B cell (primary cell): ENCODE measurements at regions not wholly inside any gene's neighbourhood (a gene's known extent, or its start where the extent isn't known, plus 50 kb on each side); places are given as distances from the start of the nearest gene placed in this dataset.

ENCODE experiments used
- ATAC-seq: fragments of 200-7000 bp; cut with Tn5 transposase; one replicate; pipeline ENCODE4 v1.10.0; 2021; ENCODE audit warnings: low read depth, mild to moderate bottlenecking, moderate number of reproducible peaks, moderate library complexity
- CTCF ChIA-PET: fragments of 350-600 bp; sonication (Branson Sonifier 250); formaldehyde crosslinking; loops from one replicate; lab custom pipeline; 2021; ENCODE audit warnings: antibody characterized with exemption, inconsistent platforms; lab: Charles Lee
- POLR2A ChIA-PET: fragments of 350-600 bp; sonication (Branson Sonifier 250); formaldehyde crosslinking; loops from one replicate; lab custom pipeline; 2021; ENCODE audit warnings: antibody characterized with exemption; lab: Charles Lee
- DNase-seq: peaks from one replicate; pipeline ENCODE4 v3.0.0; 2013
- H2AFZ ChIP-seq: 2 replicates; pipeline ENCODE4 v1.6.1; 2012; ENCODE audit warnings: mild to moderate bottlenecking, low read depth, low read length; ENCODE audit not compliant: insufficient read depth, poor library complexity, severe bottlenecking
- H3K27ac ChIP-seq, 2 donors: 1 replicate in 1 of 2; 2 replicates in 1 of 2; pipeline ENCODE4 v1.5.1; 2012 to 2013; ENCODE audit warnings: low read length in 2 of 2, mild to moderate bottlenecking in 2 of 2, moderate library complexity in 1 of 2
- H3K27me3 ChIP-seq, 4 experiments: fragments of 200-600 bp in 1 of 4; sonication (generic) in 1 of 4; replicated peaks in 1 of 4; 1 replicate in 2 of 4; 2 replicates in 2 of 4; pipeline versions ENCODE4 v1.6.1 to v1.7.0; 2013 to 2016; ENCODE audit warnings: low read length in 3 of 4, mild to moderate bottlenecking in 2 of 4, mixed read lengths in 1 of 4, moderate library complexity in 1 of 4; ENCODE audit not compliant: insufficient read depth in 4 of 4, control insufficient read depth in 3 of 4; ENCODE audit errors: control extremely low read depth in 1 of 4
- H3K36me3 ChIP-seq, 2 experiments: replicated peaks in 1 of 2; 1 replicate in 1 of 2; 2 replicates in 1 of 2; pipeline versions ENCODE4 v1.6.1 to v1.7.1; 2013; ENCODE audit warnings: low read length in 1 of 2; ENCODE audit not compliant: insufficient read depth in 2 of 2, control insufficient read depth in 1 of 2; ENCODE audit errors: control extremely low read depth in 1 of 2, extremely low read depth in 1 of 2
- H3K4me1 ChIP-seq, 2 donors: fragments of 200-600 bp in 1 of 2; sonication (generic) in 1 of 2; 1 replicate in 1 of 2; 2 replicates in 1 of 2; pipeline versions ENCODE4 v1.5.1 to v1.6.1; 2013 to 2017; ENCODE audit warnings: low read length in 2 of 2; ENCODE audit not compliant: control insufficient read depth in 2 of 2, insufficient read depth in 2 of 2
- H3K4me2 ChIP-seq: replicated peaks from 2 replicates; pipeline ENCODE3; 2012; ENCODE audit warnings: mild to moderate bottlenecking, low read depth, low read length; ENCODE audit not compliant: poor library complexity, severe bottlenecking
- H3K4me3 ChIP-seq, 5 experiments: fragments of 200-600 bp in 1 of 5; sonication (generic) in 1 of 5; 1 replicate in 3 of 5; 2 replicates in 2 of 5; pipeline versions ENCODE4 v1.5.1 to v1.7.0; 2011 to 2016; ENCODE audit warnings: low read length in 4 of 5, mild to moderate bottlenecking in 4 of 5, low read depth in 2 of 5, control low read depth in 1 of 5, moderate library complexity in 1 of 5; ENCODE audit not compliant: insufficient read depth in 1 of 5; ENCODE audit errors: control extremely low read depth in 1 of 5, extremely low read depth in 1 of 5
- H3K79me2 ChIP-seq: fragments of 200-600 bp; sonication (generic); one replicate; pipeline ENCODE4 v1.6.0; 2016; ENCODE audit warnings: low read length; ENCODE audit not compliant: control insufficient read depth, insufficient read depth
- H3K9ac ChIP-seq: fragments of 200-600 bp; sonication (generic); 2 replicates; pipeline ENCODE4 v1.6.1; 2017; ENCODE audit warnings: mild to moderate bottlenecking, low read length, moderate library complexity
- H3K9me3 ChIP-seq, 3 donors: one replicate each; pipeline versions ENCODE4 v1.6.1 to v1.7.1; 2013; ENCODE audit warnings: low read length in 2 of 3; ENCODE audit not compliant: control insufficient read depth in 2 of 3, insufficient read depth in 1 of 3; ENCODE audit errors: control extremely low read depth in 1 of 3
- H4K20me1 ChIP-seq: 2 replicates; pipeline ENCODE4 v1.6.0; 2012; ENCODE audit warnings: mild to moderate bottlenecking, low read length; ENCODE audit not compliant: insufficient read depth, control insufficient read depth, poor library complexity, severe bottlenecking
- H3K27ac Mint-ChIP-seq: one replicate; pipeline ENCODE4 v1.8.0; 2021; ENCODE audit warnings: mixed read lengths
- H3K27me3 Mint-ChIP-seq: one replicate; pipeline ENCODE4 v1.8.0; 2021; ENCODE audit warnings: mixed read lengths
- H3K4me1 Mint-ChIP-seq: one replicate; pipeline ENCODE4 v1.8.0; 2021; ENCODE audit warnings: mixed read lengths
- H3K4me3 Mint-ChIP-seq: one replicate; pipeline ENCODE4 v1.8.0; 2021; ENCODE audit warnings: mixed read lengths
- H3K9me3 Mint-ChIP-seq: one replicate; pipeline ENCODE4 v1.8.0; 2022; ENCODE audit warnings: mixed read lengths; ENCODE audit not compliant: insufficient read depth
- CTCF ChIP-seq: fragments of 200-600 bp; IDR thresholded peaks from one replicate; pipeline ENCODE4 v1.8.0; 2022; ENCODE audit warnings: antibody characterized with exemption, mild to moderate bottlenecking
- EZH2 ChIP-seq: IDR thresholded peaks from 2 replicates; pipeline ENCODE4 v1.6.1; 2012; ENCODE audit warnings: borderline replicate concordance, low read depth, mild to moderate bottlenecking, moderate library complexity, low read length; ENCODE audit not compliant: insufficient read depth, poor library complexity, severe bottlenecking
- WGBS: methylation state at CpG from one replicate; pipeline ENCODE4 v1.1.5; 2013; ENCODE audit warnings: missing lambda C conversion rate; ENCODE audit not compliant: insufficient coverage; 5-methylcytosine and 5-hydroxymethylcytosine counted together
- intact Hi-C: fragments of 100-400 bp; cut with micrococcal nuclease; formaldehyde crosslinking; loops from one replicate; pipeline ENCODE4 v1.10.0; 2022

GRCh38 chr14:86997271-86997670, 995.7 kb downstream of the GALC start:
- H3K9ac ChIP-seq: no peak overlapping the region
- Mint-ChIP-seq H3K27ac (no peak overlapping the region), H3K4me3 (no peak overlapping the region), H3K27me3 (no peaks in the 10 kb centered on the region), H3K4me1 (no peaks in the 10 kb centered on the region), H3K9me3 (peaks cover 2% of the 10 kb centered on the region)
- intact Hi-C loops: no loop called here
- ATAC-seq: no peak
- no peak overlapping the region for H3K27ac ChIP-seq
- no CpG with 5 or more reads among the region's 2 CpGs for WGBS
- no peaks in the 10 kb centered on the region for H4K20me1 ChIP-seq
- DNase-seq: no peak
- peaks cover 0 to 2% (median 0%) of the 10 kb centered on the region in 3 donors for H3K9me3 ChIP-seq
- no peaks in the 10 kb centered on the region for H3K4me1 ChIP-seq
- H3K36me3 ChIP-seq: no peaks in the 10 kb centered on the region
- no peaks in the 10 kb centered on the region for H3K79me2 ChIP-seq
- ChIA-PET CTCF (no interaction called here), POLR2A (no interaction called here)
- H3K4me2 ChIP-seq: no peak overlapping the region
- no peak overlapping the region for H2AFZ ChIP-seq
- TF ChIP-seq EZH2 (no peak), CTCF (no peak)
- H3K4me3 ChIP-seq: no peak overlapping the region
- H3K27me3 ChIP-seq: no peaks in the 10 kb centered on the region

DNA sequence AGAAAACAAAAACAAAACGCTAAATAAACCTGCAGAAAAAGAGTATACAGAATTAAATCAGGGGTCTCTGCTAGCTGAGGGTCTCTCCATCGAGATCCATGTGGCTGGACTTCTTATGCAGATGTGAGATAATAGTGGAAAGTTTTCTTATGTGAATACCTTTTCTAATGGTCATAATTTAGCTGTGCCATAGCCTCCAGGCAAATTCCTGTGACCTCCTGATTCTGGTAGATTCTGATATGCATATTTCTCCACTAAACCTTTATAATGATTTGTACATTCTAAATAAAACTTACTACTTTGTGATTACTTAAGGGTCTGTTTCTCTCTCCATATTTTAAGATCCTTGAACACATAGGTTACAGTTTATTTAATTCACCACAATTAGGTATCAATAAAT, 1002.6 kb downstream of the GALC start:
- no peak for TF ChIP-seq CTCF
- no peak for TF ChIP-seq EZH2
- H3K27me3 ChIP-seq: no peaks in the 10 kb centered on the region
- no peaks in the 10 kb centered on the region for H3K4me1 Mint-ChIP-seq
- no peak overlapping the region for H2AFZ ChIP-seq
- no peak overlapping the region for H3K9ac ChIP-seq
- H3K4me3 Mint-ChIP-seq: no peak overlapping the region
- no peak overlapping the region for H3K27ac ChIP-seq
- H3K9me3 ChIP-seq: no peaks in the 10 kb centered on the region
- no peaks in the 10 kb centered on the region for H3K36me3 ChIP-seq
- WGBS: 75% methylated on average over 1 of the region's 2 CpGs
- ChIA-PET CTCF (no interaction called here), POLR2A (no interaction called here)
- no peak overlapping the region for H3K4me2 ChIP-seq
- ATAC-seq: no peak
- H4K20me1 ChIP-seq: no peaks in the 10 kb centered on the region
- no peak for DNase-seq
- no peak overlapping the region for H3K4me3 ChIP-seq
- no peak overlapping the region for H3K27ac Mint-ChIP-seq
- H3K27me3 Mint-ChIP-seq: no peaks in the 10 kb centered on the region
- no peaks in the 10 kb centered on the region for H3K4me1 ChIP-seq
- no peaks in the 10 kb centered on the region for H3K79me2 ChIP-seq
- intact Hi-C loops: no loop called here
- H3K9me3 Mint-ChIP-seq: peaks cover 2% of the 10 kb centered on the region
